Psoas muscle (tissue), 7 donors: ENCODE measurements at regions not wholly inside any gene's neighbourhood (a gene's known extent, or its start where the extent isn't known, plus 50 kb on each side); places are given as distances from the start of the nearest gene placed in this dataset.

Experiments
- ATAC-seq, 4 donors: fragments of 200-7000 bp; cut with Tn5 transposase; one replicate each; pipeline ENCODE4 v1.9.1; 2020; ENCODE audit warnings: moderate library complexity in 3 of 4, mild to moderate bottlenecking in 2 of 4
- DNase-seq, 2 donors: peaks; one replicate each; pipeline ENCODE4 v3.0.0-alpha.2; 2020
- H3K27ac ChIP-seq: fragments of 200-600 bp; one replicate; pipeline ENCODE4 v1.8.0; 2022
- H3K27me3 ChIP-seq, 3 donors: fragments of 200-600 bp in 1 of 3; one replicate each; pipeline versions ENCODE4 v1.6.1 to v1.8.0; 2013 to 2022; ENCODE audit warnings: low read length in 2 of 3, mild to moderate bottlenecking in 2 of 3, moderate library complexity in 1 of 3; ENCODE audit not compliant: insufficient read depth in 3 of 3
- H3K36me3 ChIP-seq, 2 donors: fragments of 200-600 bp in 1 of 2; one replicate each; pipeline versions ENCODE4 v1.6.1 to v1.8.0; 2013 to 2022; ENCODE audit warnings: low read depth in 1 of 2, mild to moderate bottlenecking in 1 of 2, moderate library complexity in 1 of 2; ENCODE audit not compliant: insufficient read depth in 1 of 2
- H3K4me1 ChIP-seq: fragments of 200-600 bp; one replicate; pipeline ENCODE4 v1.8.0; 2022
- H3K4me3 ChIP-seq: fragments of 200-600 bp; one replicate; pipeline ENCODE4 v1.8.0; 2022; ENCODE audit warnings: mild to moderate bottlenecking
- H3K9me3 ChIP-seq: fragments of 200-600 bp; one replicate; pipeline ENCODE4 v1.8.0; 2022
- CTCF ChIP-seq: fragments of 200-600 bp; IDR thresholded peaks from one replicate; pipeline ENCODE4 v1.8.0; 2022; ENCODE audit warnings: antibody characterized with exemption
- WGBS, 3 donors: extraction: QIAGEN DNeasy Blood & Tissue Kit; methylation state at CpG; one replicate each; pipeline versions ENCODE4 v1.1.6 to v1.1.7; 2013; 5-methylcytosine and 5-hydroxymethylcytosine counted together
- intact Hi-C, 2 donors: fragments of 100-400 bp; cut with DNase I; formaldehyde crosslinking; loops; one replicate each; pipeline versions ENCODE4 v1.11.0 to v1.14.2; 2022
- donor health status: healthy with polysubstance abuse.
- donor health status: DM: no; HTN: no; CAD: no; lungs with moderate emphysema.
- donor health status: Bipolar disorder and iron deficiency.
- donor health status: healthy.
- donor health status: DM: yes; HTN: yes; CAD: no.
- donor health status: DM: no; HTN: no; CAD: no.
- donor health status: DM: yes; HTN: yes; CAD: no.

- TF ChIP-seq CTCF: no peak
- Histone ChIP-seq H3K27ac (no peak overlapping the region), H3K9me3 (peaks cover 11% of the 10 kb centered on the region), H3K27me3 (peaks cover 0 to 10% (median 0%) of the 10 kb centered on the region in 3 donors), H3K4me1 (no peaks in the 10 kb centered on the region), H3K36me3 (no peaks in the 10 kb centered on the region), H3K4me3 (no peak overlapping the region)
- no peak for ATAC-seq
- DNase-seq: no peak
- intact Hi-C loops: no loop called here
- 67 to 73% (median 72%) methylated on average over 1 of the region's 1 CpG for WGBS, 3 donors
Measured at GRCh38 chr2:238668426-238668825, 179.5 kb upstream of the TWIST2 start.

- Histone ChIP-seq H3K36me3 (no peaks in the 10 kb centered on the region), H3K4me3 (no peak overlapping the region), H3K9me3 (peaks cover 11% of the 10 kb centered on the region), H3K27ac (no peak overlapping the region), H3K4me1 (no peaks in the 10 kb centered on the region), H3K27me3 (peaks cover 0 to 10% (median 0%) of the 10 kb centered on the region in 3 donors)
- intact Hi-C loops: no loop called here
- no peak for TF ChIP-seq CTCF
- no peak for ATAC-seq
- 87 to 96% (median 91%) methylated on average over 1 of the region's 1 CpG for WGBS, 3 donors
- no peak for DNase-seq
Measured at GRCh38 chr2:238669046-238669445, 178.8 kb upstream of the TWIST2 start.

GRCh38 chr2:238669581-238670080, 178.3 kb upstream of the TWIST2 start:
- Histone ChIP-seq H3K4me3 (no peak overlapping the region), H3K27me3 (peaks cover 0 to 10% (median 0%) of the 10 kb centered on the region in 3 donors), H3K27ac (no peak overlapping the region), H3K36me3 (no peaks in the 10 kb centered on the region), H3K4me1 (no peaks in the 10 kb centered on the region), H3K9me3 (peaks cover 11% of the 10 kb centered on the region)
- no peak for TF ChIP-seq CTCF
- ATAC-seq (no peak), DNase-seq (no peak)
- intact Hi-C loops: no loop called here

GRCh38 chr2:238670111-238670585, 177.7 kb upstream of the TWIST2 start:
- Histone ChIP-seq H3K36me3 (no peaks in the 10 kb centered on the region), H3K4me1 (no peaks in the 10 kb centered on the region), H3K27me3 (peaks cover 0 to 7% (median 0%) of the 10 kb centered on the region in 3 donors), H3K9me3 (peaks cover 11% of the 10 kb centered on the region), H3K4me3 (no peak overlapping the region), H3K27ac (no peak overlapping the region)
- intact Hi-C loops: no loop called here
- DNase-seq (no peak), ATAC-seq (no peak)
- no peak for TF ChIP-seq CTCF
- 72 to 78% (median 77%) methylated on average over 4 of the region's 4 CpGs for WGBS, 3 donors

GRCh38 chr2:238682536-238682935, 165.3 kb upstream of the TWIST2 start:
- H3K27ac ChIP-seq: no peak overlapping the region
- H3K4me3 ChIP-seq: no peak overlapping the region
- H3K36me3 ChIP-seq: no peaks in the 10 kb centered on the region
- no peaks in the 10 kb centered on the region for H3K4me1 ChIP-seq
- no peaks in the 10 kb centered on the region for H3K27me3 ChIP-seq
- TF ChIP-seq CTCF: no peak
- intact Hi-C loops: no loop called here
- no peak for DNase-seq
- WGBS, 3 donors: 81 to 93% (median 88%) methylated on average over 5 of the region's 5 CpGs
- ATAC-seq: no peak
- H3K9me3 ChIP-seq: no peaks in the 10 kb centered on the region
